Muscle layer of duodenum (tissue), 2 donors: ENCODE measurements at regions not wholly inside any gene's neighbourhood (a gene's known extent, or its start where the extent isn't known, plus 50 kb on each side); places are given as distances from the start of the nearest gene placed in this dataset.
"Not testable (repeated sequence)": the region's sequence is repeated elsewhere in the genome, so short reads cannot be mapped to it uniquely, and the experiment has no call there.

Experiments used
- H3K27ac ChIP-seq: one replicate; pipeline ENCODE4 v1.7.0; 2013; ENCODE audit warnings: mild to moderate bottlenecking, low read length
- H3K27me3 ChIP-seq: one replicate; pipeline ENCODE4 v1.7.0; 2013; ENCODE audit warnings: low read depth, mild to moderate bottlenecking, control low read depth, low read length
- H3K36me3 ChIP-seq, 2 donors: one replicate each; pipeline ENCODE4 v1.7.0; 2013; ENCODE audit warnings: low read length in 2 of 2, control low read depth in 1 of 2, mild to moderate bottlenecking in 1 of 2; ENCODE audit not compliant: insufficient read depth in 2 of 2, control insufficient read depth in 1 of 2
- H3K4me1 ChIP-seq, 2 donors: one replicate each; pipeline ENCODE4 v1.7.0; 2013; ENCODE audit warnings: low read length in 2 of 2, mild to moderate bottlenecking in 2 of 2, control low read depth in 1 of 2, moderate library complexity in 1 of 2; ENCODE audit not compliant: insufficient read depth in 2 of 2, control insufficient read depth in 1 of 2
- H3K4me3 ChIP-seq, 2 donors: one replicate each; pipeline ENCODE4 v1.7.0; 2013; ENCODE audit warnings: low read length in 2 of 2, low read depth in 1 of 2, mild to moderate bottlenecking in 1 of 2
- H3K9me3 ChIP-seq, 2 donors: one replicate each; pipeline ENCODE4 v1.7.0; 2013; ENCODE audit warnings: low read length in 2 of 2, control low read depth in 1 of 2, mild to moderate bottlenecking in 1 of 2; ENCODE audit not compliant: control insufficient read depth in 1 of 2
- donor health status: healthy.

DNA sequence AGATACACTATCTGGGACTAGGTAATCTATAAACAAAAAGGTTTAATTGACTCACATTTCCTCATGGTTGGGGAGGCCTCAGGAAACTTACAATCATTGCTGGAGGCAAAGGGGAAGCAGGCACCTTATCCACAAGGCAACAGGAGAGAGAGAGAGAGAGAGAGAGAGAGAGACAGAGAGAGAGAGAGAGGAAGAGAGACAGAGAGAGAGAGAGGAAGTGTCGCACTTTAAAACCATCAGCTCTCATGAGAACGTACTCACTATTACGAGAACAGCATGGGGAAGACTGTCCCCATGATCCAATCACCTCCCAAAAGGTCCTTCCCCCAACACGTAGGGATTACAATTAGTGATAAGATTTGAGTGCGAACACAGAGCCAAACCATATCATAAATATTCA lies 253.5 kb upstream of the TRIB2 start:
- H3K27ac ChIP-seq, result no peak overlapping the region
- H3K36me3 ChIP-seq, result no peaks in the 10 kb centered on the region
- no peak overlapping the region for H3K4me3 ChIP-seq
- no peaks in the 10 kb centered on the region for H3K27me3 ChIP-seq
- no peaks in the 10 kb centered on the region for H3K4me1 ChIP-seq
- no peaks in the 10 kb centered on the region for H3K9me3 ChIP-seq

DNA sequence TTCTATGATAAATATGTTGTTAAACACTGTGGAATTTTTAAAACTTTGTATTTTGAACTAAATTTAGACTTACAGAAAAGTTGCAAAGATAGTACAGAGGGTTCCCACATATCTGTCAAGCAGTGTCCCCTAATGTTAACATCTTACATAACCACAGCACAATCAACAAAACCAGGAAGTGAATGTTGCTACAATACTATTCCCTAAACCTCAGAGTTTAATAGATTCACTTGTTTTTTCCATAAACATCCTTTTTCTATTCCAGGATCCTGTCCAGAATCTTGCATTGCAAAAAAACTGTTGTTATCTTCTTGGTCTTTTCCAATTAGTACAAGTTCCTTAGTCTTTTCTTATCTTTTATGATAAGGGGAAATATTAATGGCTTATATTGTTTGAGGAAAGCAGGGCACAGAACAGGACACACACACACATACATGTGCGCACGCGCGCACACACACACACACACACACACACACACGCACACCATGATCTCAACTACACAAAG lies 251.1 kb upstream of the TRIB2 start:
- no peaks in the 10 kb centered on the region for H3K9me3 ChIP-seq
- peaks cover 4 to 5% of the 10 kb centered on the region in 2 donors for H3K4me1 ChIP-seq
- H3K36me3 ChIP-seq, result no peaks in the 10 kb centered on the region
- H3K4me3 ChIP-seq, result no peak overlapping the region
- no peaks in the 10 kb centered on the region for H3K27me3 ChIP-seq
- H3K27ac ChIP-seq, result peak overlapping the region; percentile 2

DNA sequence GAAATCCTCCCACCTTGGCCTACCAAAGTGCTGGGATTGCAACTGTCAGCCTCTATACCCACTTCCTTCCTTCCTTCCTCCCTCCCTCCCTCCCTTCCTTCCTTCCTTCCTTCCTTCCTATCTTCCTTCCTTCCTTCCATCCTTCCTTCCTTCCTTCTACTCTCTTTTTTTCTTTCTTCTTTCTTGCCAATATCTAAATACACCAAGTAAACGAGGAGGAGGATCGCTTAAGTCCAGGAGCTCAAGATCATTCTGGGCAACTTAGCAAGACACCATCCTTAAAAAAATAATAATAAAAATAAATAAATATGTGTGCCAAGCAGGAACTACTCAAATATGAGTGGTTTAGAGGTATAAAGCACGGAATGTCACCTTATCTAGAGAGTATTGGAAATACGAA lies 249.4 kb upstream of the TRIB2 start:
- Histone ChIP-seq H3K27ac (no peak overlapping the region), H3K4me3 (no peak overlapping the region), H3K9me3 (no peaks in the 10 kb centered on the region), H3K36me3 (no peaks in the 10 kb centered on the region), H3K27me3 (no peaks in the 10 kb centered on the region), H3K4me1 (peaks cover 4 to 5% of the 10 kb centered on the region in 2 donors)

DNA sequence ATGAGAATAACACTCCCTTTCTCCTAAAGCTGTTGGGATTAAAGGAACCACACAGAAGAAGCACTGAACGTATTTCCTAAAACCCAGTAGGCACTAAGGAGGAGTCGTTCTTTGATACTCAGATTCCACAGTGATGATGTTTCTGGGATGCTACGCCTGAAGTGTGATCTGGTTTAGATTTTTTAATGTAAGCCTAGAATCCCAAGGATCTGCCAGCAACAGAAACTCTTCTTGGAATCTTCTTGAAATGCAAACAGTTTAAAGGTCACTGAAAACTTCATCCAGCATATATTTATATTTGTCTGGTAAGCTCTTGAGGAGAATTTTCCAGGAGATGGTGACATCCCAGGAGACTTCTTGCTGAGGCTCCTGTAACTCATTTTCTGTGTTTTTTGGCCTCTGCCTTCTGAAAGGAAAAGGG lies 247.6 kb upstream of the TRIB2 start:
- peaks cover 4 to 5% of the 10 kb centered on the region in 2 donors for H3K4me1 ChIP-seq
- no peaks in the 10 kb centered on the region for H3K9me3 ChIP-seq
- peak overlapping the region; percentile 54 for H3K27ac ChIP-seq
- no peaks in the 10 kb centered on the region for H3K27me3 ChIP-seq
- H3K36me3 ChIP-seq, result no peaks in the 10 kb centered on the region
- H3K4me3 ChIP-seq, result no peak overlapping the region

DNA sequence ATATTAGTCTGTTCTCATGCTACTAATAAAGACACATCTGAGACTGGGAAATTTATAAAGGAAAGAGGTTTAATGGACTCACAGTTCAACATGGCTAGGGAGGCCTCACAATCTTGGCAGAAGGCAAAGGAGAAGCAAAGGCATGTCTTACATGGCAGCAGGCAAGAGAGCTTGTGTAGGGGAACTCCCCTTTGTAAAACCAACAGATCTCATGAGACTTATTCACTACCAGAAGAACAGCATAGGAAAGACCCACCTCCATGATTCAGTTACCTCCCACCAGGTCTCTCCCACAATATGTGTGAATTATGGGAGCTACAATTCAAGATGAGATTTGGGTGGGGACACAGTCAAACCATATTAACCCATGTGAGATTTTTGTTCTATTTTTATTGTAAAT lies 244.5 kb upstream of the TRIB2 start:
- not testable (repeated sequence) for H3K27ac ChIP-seq, H3K9me3 ChIP-seq, H3K4me1 ChIP-seq, H3K36me3 ChIP-seq, H3K27me3 ChIP-seq, H3K4me3 ChIP-seq

DNA sequence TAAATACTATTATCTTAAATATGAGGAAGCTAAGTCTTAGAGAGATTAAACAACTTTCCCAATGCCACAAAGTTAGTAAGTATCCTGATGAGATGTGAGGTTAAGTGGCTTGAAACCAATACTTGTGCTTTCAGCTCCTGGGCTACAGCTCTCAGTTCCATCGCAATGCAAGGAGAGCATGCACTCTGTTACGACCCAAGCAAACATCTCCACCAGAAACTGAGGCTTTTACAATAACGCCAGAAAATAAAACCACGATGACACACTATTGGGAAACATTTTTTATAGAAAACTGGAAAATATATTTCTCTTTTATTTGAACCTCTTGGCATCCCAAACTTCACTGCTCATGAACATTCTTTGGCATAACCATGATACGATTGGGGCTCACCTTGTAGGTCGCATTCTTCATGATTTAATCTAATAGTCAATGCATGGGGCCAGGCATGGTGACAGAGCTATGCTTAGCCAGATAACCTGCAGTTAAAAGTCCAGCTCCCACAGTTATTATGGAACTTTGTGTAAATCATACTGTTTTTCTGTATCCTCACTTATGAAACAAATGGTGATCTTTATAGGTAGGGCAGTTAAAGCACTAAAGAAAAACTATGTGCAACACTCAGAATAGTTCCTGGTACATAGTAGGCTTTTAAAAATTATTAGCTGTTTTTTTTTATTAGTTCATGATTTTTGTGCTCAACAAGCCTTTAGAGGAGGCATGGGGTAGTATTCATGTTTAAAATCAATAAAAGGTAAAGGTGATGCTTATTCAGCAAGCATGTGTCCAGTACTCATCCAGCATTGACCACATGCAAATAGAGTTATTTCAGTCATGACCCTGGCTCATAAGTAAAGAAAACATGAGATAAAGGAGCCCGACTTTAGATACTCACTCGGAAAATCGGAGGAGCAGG lies 238.3 kb upstream of the TRIB2 start:
- no peaks in the 10 kb centered on the region for H3K27me3 ChIP-seq
- no peak overlapping the region for H3K27ac ChIP-seq
- no peaks in the 10 kb centered on the region for H3K4me1 ChIP-seq
- no peaks in the 10 kb centered on the region for H3K36me3 ChIP-seq
- H3K4me3 ChIP-seq, result no peak overlapping the region
- no peaks in the 10 kb centered on the region for H3K9me3 ChIP-seq

DNA sequence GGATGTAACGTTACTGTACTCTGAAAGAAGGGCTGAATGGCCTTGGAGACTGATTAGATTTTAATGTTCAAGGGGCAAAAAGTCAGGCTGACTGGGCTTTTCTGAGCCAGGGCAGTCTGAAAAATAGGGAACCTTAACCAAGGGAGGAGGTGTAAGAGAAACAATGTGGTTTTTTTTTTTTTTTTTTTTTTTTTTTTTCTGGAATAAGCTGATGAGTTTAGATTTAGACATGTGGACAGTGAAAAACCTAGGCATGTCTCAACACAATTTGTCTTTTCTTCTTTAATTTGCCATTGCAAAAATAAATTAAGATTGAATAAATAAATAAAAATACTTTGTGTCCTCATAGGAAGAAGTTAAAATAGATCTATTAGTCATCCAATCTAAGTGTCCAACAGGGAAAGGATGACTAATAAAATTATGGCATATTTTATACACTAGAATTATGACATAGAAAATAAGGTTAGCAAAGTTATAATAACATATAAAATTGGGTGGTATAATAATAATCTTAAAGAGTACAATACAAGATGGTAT lies 237.6 kb upstream of the TRIB2 start:
- Histone ChIP-seq H3K36me3 (no peaks in the 10 kb centered on the region), H3K9me3 (no peaks in the 10 kb centered on the region), H3K4me3 (no peak overlapping the region), H3K4me1 (no peaks in the 10 kb centered on the region), H3K27me3 (no peaks in the 10 kb centered on the region), H3K27ac (no peak overlapping the region)

DNA sequence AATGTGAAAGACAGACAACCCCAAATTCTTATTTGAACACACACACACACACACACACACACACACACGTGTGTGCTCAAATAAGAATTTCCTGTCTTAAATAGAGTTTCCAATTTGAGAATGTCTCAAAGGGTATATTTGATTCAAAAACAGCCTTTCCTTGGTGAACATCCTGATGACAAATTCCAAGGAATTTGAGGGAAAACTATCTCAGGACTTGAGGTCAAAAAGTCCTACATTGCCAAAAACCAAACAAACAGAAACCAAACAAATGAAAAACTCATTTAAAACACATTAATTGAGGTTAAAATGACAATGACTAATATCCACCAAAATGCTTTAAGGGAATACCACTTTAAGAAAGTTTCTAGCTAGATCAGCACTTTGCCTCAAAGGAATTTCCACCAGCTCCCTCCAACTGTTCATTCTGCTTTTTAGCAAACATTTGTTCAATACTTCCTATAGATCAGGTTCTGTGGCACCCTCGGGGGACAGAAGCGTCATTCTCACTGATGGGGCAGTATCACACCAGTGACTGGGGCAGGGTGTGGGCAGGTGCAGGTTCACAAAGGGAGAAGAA lies 232.1 kb upstream of the TRIB2 start:
- no peaks in the 10 kb centered on the region for H3K27me3 ChIP-seq
- H3K4me1 ChIP-seq, result peaks cover 0 to 12% of the 10 kb centered on the region in 2 donors
- no peak overlapping the region for H3K27ac ChIP-seq
- H3K9me3 ChIP-seq, result no peaks in the 10 kb centered on the region
- no peak overlapping the region for H3K4me3 ChIP-seq
- no peaks in the 10 kb centered on the region for H3K36me3 ChIP-seq

DNA sequence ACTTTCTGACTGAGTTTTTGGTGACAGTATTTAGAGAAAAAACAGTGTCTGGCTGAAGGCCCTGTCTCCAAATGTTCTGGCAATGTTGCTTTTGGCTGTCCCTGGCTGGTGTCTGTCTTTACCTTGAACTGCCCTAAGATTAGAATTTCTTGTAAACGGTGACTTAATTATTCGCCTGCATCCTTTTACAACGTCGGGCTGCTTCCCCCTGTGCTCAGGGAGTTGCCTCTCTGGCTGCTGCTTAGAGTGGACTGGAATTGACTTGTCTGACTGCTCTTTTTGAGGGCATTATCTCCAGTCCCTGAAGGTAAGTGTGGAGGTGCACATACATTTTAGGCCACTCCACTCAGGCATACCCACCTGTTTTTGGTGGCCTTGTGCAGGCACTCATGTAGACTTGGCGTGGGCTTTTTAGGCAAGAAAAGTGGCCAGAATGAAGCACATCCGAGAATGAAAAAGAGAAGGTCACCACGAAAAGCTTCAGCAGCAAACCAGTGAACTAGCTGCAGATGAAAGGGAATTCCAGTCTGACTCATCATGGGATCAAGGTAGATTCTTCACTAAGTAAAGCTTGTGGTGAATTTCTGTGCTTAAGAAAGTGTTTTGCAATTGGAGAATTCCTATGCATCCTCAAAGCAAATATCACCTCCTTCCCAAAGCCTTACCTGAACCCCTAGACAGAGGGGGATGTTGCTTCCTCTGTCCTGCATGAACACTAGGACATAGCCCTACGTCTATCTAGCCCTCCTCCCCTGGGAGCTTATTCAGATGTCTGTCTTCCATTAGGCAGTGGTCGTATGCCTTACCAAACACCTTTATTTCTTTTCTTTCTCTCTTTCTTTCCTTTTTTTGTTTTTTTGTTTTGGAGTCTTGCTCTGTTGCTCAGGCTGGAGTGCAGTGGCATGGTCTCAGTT lies 230.3 kb upstream of the TRIB2 start:
- no peak overlapping the region for H3K27ac ChIP-seq
- H3K4me3 ChIP-seq, result no peak overlapping the region
- H3K36me3 ChIP-seq, result no peaks in the 10 kb centered on the region
- H3K27me3 ChIP-seq, result no peaks in the 10 kb centered on the region
- peaks cover 0 to 12% of the 10 kb centered on the region in 2 donors for H3K4me1 ChIP-seq
- no peaks in the 10 kb centered on the region for H3K9me3 ChIP-seq

DNA sequence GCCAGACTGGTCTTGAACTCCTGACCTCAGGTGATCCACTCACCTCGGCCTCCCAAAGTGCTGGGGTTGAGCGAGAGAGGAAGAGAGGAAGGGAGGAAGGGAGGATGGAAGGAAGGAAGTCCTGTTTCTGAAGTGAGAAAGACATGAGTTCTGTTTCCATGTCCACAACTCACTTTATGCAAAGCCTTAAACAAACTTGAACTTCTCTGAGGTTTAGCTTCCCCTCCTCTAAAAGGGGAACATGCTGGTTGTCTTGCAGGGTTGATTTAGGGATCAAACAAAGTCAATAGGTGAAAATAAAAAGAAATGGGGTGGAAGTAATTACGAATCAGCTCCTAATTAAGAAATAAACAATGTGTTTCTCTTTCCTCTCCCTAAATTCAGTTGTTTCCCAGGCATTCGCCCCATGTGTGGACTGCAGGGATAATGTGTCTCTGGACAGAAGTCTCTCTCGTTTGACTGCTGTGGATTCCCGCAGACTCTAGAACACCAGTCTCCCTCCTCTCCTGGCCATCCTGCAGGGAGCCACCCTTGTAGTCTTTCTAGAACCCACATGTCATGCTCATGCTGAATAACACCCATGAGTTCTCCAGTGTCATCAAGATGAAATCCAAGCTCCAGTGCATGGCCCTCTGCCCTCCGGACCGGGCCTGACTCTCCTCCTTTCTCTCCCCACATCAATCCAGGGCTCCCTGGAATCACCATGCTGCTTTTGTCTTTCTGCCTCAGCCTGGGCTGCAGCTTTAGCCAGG lies 229.3 kb upstream of the TRIB2 start:
- H3K36me3 ChIP-seq, result no peaks in the 10 kb centered on the region
- H3K27ac ChIP-seq, result no peak overlapping the region
- no peaks in the 10 kb centered on the region for H3K27me3 ChIP-seq
- no peaks in the 10 kb centered on the region for H3K9me3 ChIP-seq
- H3K4me1 ChIP-seq, result peaks cover 0 to 12% of the 10 kb centered on the region in 2 donors
- H3K4me3 ChIP-seq, result no peak overlapping the region
